Fibroblast of gingiva (primary cell): ENCODE measurements at regions not wholly inside any gene's neighbourhood (a gene's known extent, or its start where the extent isn't known, plus 50 kb on each side); places are given as distances from the start of the nearest gene placed in this dataset.
"Not testable (repeated sequence)": the region's sequence is repeated elsewhere in the genome, so short reads cannot be mapped to it uniquely, and the experiment has no call there.

Experiments used
- DNase-seq: peaks from one replicate; pipeline ENCODE4 v3.0.0-alpha.2; 2011; ENCODE audit warnings: low read depth

GRCh38 chrX:115840729-115841409 lies 279.9 kb downstream of the PLS3 start:
- DNase-seq: not testable (repeated sequence)

GRCh38 chrX:115850986-115851385 lies 290.0 kb downstream of the PLS3 start:
- not testable (repeated sequence) for DNase-seq

- not testable (repeated sequence) for DNase-seq
Observed at GRCh38 chrX:115853260-115853659, 292.3 kb downstream of the PLS3 start.

DNA sequence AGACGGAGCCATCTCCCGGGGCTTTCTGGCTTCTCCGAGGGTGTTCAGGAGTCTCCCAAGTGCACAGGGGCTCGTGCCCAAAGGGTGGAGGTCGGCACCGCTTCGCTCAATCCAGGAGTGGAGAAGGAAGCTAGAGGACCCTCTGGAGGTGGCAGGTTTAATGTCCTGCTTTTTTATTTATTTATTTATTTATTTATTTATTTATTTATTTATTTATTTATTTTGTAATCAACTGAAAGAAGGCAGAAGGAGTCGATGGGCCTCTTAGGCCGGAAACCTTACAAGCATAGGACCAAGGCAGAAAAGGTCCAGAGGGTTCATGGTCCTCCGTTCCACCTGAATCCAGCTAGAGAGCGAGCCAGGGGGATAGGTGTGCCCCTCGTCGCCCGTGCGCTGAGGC lies 289.4 kb upstream of the AGTR2 start:
- DNase-seq: not testable (repeated sequence)

- DNase-seq: not testable (repeated sequence)
Observed at GRCh38 chrX:115884121-115884520, 286.4 kb upstream of the AGTR2 start.

- not testable (repeated sequence) for DNase-seq
Observed at GRCh38 chrX:115888041-115888440, 282.5 kb upstream of the AGTR2 start.

GRCh38 chrX:115888519-115888918 lies 282.0 kb upstream of the AGTR2 start:
- not testable (repeated sequence) for DNase-seq

GRCh38 chrX:115889121-115889890 lies 281.2 kb upstream of the AGTR2 start:
- DNase-seq: no peak

GRCh38 chrX:115892056-115892708 lies 278.4 kb upstream of the AGTR2 start:
- DNase-seq: no peak

DNA sequence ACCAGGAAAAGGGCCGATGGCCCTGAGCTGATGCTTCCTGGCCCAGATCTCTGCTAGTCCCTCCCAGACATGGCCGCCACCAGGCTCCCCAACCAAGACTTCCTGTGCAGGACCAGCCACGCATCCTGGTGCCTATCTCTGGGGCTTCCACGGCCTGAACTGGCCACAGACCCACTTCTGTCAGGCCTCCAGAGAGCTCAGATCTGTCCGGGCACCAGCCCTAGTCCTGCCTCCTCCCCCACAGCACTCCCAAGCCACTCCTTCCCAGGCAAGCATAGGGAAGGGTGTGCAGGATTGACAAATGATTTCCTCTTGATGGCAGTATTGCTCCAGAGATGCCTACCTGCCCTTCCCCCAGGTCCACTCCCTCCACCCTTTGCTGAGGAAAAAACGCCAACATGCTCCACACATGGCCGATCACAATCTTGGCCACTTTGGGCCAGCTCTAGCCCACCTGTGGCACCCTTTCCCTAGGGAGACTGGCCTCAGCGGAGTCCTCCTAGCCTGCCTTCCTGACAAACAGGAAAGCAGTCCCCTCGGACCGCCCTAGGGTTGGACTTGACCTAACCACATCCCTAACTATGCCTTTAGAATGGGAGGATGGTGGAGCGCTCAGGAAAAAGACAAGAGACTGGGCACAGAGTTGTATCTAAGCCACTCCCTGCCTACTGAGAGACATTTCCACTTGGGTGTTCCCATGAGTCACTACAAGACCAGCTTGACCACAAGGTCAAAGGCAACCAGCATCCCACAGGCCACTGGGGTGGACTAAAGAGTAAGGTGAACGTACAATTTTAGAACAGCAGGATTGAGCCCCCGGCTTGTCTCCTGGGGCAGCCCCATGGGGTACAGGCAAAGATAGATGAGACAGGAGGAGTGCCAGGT lies 277.5 kb upstream of the AGTR2 start:
- DNase-seq: no peak

GRCh38 chrX:115894087-115894486 lies 276.5 kb upstream of the AGTR2 start:
- no peak for DNase-seq

DNA sequence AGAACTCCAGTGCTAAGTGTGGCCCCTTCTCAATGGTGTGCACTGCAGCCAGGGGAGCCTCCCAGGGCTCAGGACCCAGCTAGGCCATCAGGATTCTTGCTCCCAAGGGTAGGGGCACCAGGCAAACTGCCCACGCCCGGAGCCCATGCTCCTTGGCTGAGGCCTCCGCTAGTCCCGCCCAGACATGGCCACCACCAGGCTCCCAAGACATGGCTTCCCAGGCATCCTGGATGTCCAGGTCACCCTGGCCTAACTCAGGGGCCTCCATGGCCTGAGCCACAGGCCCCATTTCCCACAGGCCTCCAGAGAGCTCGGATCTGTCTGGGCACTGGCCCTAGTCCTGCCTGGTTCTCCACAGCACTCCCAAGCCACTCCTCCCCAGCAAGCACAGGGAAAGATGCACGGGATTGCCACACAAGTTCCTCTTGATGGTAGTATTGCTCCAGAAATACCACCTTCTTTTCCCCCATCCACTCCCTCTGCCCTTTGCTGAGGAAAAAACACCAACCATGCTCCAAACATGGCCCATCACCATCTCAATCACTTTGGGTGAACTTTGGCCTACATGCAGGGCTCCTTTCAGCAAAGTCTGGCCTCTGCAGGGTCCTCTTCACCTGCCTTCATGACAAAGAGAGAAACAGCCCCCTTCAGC lies 274.7 kb upstream of the AGTR2 start:
- DNase-seq: no peak

DNA sequence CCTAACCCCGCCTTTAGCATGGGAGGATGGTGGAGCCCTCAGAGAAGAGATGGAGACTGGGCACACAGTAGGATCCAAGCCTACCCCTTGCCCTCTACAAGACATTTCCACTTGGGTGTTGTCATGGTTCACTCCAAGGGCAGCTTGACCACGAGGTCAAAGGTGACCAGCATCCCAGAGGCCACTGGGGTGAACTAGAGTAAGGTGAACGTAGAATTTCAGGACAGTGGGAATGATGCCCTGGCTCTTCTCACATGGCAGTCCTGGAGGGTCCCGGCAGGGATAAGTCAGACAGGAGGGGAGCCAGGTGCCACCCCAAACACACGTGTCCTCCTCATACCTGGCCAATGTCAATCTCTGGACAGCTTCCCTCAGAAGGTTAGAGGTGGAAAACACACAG lies 274.2 kb upstream of the AGTR2 start:
- DNase-seq: no peak

GRCh38 chrX:115897956-115898355 lies 272.6 kb upstream of the AGTR2 start:
- no peak for DNase-seq

DNA sequence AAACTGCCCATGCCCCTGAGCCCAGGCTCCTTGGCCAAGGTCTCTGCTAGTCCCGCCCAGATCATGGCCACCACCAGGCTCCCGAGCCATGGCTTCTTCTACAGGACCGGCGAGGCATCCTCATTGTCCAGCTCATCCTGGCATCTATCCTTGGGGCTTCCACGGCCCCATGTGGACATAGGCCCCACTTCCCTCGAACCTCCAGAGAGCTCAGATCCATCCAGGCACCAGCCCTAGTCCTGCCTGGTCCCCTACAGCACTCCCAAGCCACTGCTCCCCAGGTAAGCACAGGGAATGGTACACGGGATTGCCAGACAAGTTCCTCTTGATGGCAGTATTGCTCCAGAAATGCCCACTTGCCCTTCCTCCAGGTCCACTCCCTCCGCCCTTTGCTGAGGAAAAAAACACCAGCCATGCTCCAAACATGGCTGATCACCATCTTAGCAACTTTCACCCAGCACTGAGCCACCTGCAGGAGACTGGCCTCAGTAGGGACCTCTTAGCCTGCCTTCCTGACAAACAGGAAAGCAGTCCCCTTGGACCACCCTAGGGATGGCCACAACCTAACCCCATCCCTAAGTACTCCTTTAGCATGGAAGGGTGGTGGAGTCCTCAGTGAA lies 272.1 kb upstream of the AGTR2 start:
- no peak for DNase-seq

GRCh38 chrX:115900425-115900824 lies 270.1 kb upstream of the AGTR2 start:
- DNase-seq: no peak

DNA sequence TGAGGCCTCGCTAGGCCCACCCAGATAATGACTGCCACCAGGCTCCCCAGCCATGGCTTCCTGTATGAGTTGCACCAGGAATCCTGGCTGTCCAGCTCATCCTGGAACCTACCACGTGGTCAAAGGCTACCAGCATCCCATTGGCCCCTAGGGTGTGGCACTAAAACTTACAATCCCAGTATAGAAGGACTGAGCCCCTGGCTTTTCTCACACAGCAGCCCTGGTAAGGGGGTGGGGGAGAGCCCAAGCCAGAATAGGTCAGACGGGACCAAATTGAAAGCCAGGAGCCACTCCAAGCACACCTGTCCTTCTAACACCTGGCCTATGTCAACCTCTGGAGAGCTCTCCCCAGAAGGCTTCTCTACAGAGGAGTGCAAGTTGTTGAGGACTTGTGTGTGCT lies 269.3 kb upstream of the AGTR2 start:
- no peak for DNase-seq

GRCh38 chrX:115902995-115903394 lies 267.5 kb upstream of the AGTR2 start:
- no peak for DNase-seq

DNA sequence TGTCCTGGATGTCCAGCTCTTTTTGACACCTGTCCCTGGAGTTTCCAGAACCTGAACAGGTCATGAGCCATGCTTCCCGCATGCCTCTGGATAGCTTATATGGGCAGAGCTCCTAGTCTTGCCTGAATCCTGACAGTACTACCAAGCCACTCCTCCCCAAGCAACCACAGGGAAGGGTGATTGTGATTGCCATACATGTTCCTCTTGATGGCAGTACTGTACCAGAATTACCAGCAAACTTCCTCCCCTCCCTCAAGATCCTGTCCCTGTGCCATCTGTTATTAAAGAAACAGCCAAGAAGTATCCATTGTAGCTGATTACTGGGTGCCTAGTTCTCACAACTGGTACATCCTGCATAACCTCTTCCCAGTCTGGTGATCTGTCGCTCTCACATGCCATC lies 264.3 kb upstream of the AGTR2 start:
- no peak for DNase-seq

DNA sequence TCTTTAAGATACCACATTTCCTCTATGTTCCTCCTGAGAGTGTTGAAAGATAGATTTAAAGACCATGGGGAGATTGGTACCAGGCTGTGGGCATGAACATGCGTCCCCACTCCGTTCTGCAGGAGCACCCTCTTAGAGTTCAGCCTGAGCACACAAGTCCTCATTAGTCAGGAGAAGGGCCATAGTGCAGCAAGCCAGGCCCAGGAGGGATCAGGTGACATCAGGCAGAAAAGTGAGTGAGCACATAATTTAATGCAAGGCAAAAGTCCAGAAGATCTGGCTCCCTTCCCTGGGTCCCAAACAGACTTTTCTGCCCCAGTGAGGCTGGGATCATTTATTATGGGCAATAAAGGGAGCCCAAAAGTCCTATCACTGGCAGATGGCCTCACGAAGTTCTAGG lies 263.7 kb upstream of the AGTR2 start:
- DNase-seq: no peak

GRCh38 chrX:115909017-115909416 lies 261.5 kb upstream of the AGTR2 start:
- DNase-seq: no peak
